ENCODE measurements at regions not wholly inside any gene's neighbourhood (a gene's known extent, or its start where the extent isn't known, plus 50 kb on each side); places are given as distances from the start of the nearest gene placed in this dataset.

DNA sequence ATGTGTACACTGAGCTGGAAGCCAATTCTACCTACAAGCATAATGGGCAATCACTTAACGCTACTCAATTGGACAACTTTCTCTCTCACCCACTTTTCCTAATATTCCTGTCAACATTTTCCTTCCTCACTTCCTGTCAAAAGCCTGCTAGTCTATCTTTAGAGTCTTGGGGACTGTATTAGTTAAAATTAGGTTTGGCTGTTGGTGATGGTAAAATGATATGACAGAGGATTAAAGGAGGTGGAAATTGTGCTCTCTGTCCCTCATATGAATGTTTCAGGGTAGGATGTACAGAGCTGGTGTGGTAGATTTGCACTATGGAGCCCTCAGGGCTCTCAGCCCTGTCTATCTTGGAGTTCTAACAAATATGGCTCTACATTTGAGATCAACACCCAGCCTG, 129.7 kb downstream of the CEP57L1 start:
- DNase-seq = no peak

DNA sequence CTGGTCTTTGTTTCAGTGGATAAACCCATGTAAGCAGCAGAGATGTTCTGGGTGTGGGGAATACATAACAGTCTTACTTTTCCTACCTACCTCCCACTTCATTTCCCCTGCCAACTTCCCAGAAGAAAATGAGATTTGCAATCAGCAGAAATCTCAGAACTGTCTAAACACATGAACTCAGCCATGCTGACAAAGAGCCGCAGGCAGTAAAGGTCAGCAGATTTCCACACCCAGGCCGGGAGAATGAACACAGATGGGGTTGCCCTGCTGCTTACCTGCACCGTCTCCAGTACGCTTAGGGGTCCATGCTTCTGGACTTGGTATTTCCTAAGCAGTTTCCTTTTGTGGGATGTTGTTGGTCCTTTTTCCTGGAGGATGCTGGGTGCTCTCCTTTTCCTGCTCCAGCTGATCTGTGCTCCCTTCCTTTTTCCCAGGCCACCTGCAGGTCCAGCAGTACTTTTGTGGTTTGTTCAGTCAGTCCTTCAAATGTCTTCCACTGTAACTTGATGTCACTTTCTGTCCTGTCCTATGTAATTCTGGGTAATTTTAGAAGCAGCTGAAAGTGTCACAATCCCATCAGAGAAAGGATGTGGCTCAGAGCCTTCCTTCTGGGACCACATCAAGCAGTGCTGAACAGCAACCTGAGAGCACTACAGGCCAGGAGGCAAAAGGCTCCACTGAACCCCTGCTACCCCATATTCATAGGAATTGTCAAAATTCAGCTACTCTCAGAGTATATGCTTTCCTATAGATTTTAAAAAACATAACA, 129.0 kb downstream of the CEP57L1 start:
- no peak for DNase-seq

DNA sequence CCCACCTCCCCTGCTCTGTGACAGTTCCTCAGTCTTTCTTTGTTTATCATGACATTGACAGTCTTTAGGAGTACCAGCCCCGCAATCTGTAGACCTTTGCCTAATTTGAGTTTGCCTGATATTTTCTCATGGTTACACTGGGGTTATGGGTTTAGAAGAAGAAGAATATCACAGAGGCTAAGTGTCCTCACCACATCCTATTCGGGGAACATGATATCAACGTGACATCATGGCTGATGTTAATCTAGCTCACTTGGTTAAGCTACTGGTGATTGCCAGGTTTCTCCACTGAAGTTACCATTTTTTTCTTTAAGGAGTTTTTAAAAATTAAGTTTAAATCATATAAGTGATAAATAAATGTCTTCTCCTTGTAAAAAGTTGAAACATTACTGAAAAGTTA, 127.5 kb downstream of the CEP57L1 start:
- DNase-seq = no peak

DNA sequence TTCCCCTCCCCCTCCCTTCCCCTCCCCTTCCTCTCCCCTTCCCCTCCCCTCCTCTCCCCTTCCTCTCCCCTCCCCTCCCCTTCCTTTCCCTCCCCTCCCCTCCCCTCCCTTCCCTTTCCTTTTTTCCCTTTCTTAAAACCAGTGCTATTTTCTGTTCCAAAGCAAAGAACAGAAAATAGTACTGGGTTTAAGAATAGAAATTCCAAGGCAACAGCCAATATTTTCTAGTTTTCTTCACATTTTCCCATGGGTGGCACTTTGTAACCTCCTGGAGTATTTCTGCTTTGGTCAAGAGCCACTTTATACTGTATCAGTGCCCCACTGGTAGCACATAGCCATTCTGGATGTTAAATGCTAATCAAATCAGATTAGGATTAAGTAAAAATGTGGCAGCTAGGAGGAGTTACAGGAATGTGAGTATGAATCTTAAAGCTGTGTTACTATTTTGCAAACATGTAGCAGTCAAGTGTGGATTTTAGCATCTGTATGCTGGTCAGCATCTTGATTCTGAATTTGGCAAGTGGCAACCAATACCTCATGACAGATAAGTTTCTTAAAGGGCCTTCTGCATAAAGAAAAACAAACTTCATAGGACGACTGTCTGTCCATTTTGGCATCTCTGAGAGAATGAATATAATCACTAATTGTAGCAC, 126.4 kb downstream of the CEP57L1 start:
- DNase-seq = no peak

All from NCI-H526 (cell line).